GM15510 (cell line): ENCODE measurements at regions not wholly inside any gene's neighbourhood (a gene's known extent, or its start where the extent isn't known, plus 50 kb on each side); places are given as distances from the start of the nearest gene placed in this dataset.

ENCODE experiments used
- POLR2A ChIP-seq: IDR thresholded peaks from 3 replicates; pipeline ENCODE4 v1.6.1; 2011; ENCODE audit warnings: borderline replicate concordance; ENCODE audit not compliant: insufficient read length; ENCODE audit errors: extremely low read depth

DNA sequence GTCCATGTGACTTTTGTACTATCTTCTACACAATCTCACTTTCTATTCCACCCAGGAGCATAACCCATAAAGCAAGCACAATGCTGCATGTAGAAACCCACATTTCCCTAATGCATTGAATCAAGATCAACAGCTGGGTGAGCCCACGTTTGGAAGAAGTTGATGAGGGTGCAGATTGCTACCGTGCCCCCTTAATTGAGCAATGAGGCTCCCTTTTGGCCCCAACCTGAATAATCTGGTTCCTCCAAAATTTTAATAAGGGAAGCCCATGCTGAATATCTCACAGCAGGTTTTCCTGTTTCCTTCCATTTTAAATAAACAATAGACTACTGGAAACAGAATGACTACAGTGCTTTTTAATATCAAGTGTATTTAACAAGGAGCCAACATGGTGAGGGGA, 403.6 kb upstream of the SGCG start:
- no peak for TF ChIP-seq POLR2A

DNA sequence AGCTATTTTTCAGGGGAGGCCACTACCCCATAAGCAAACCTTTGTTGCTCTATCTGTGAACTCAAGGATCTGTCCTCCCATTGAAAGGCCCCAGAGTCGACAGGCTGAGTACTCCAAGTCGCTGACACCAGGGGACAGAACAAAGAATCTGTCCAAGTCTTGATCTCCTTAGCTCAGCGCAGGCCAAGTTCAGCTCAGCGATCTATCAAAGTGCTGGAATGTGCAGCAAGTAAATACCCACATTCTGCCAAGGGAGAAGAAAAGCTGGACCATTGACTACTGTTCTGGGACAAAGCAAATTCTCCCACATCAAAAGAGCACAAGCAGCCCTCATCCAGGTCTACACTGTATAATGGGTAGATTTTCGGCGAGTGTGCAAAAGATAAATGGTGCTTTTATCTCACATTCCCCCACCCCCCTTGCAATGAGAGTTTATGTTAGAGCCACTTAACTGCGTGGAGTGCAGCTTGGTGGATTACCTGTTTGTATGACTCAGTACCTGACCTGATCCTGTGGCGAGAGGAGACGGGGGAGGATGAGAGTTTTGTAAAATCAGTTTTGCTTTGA, 391.7 kb upstream of the SGCG start:
- TF ChIP-seq POLR2A, result no peak

DNA sequence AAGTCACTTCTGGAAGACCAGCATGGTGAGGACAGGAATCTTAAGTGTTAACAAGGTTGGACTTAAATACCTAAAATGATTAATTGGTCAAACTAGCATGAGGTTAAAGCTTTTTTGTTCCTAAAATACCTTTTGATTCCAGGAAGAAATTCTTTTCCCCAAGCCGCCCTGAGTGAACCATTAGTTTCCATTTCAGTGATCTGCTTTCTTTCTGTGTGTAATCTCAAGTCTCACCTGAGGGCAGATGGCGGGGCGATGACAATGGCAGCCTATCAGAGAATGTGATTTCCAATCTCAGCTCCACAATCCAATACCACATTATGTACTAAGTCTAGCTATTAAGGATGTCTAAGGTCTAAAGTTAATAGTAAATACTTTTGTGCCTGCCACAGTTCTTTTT, 390.9 kb upstream of the SGCG start:
- no peak for TF ChIP-seq POLR2A

DNA sequence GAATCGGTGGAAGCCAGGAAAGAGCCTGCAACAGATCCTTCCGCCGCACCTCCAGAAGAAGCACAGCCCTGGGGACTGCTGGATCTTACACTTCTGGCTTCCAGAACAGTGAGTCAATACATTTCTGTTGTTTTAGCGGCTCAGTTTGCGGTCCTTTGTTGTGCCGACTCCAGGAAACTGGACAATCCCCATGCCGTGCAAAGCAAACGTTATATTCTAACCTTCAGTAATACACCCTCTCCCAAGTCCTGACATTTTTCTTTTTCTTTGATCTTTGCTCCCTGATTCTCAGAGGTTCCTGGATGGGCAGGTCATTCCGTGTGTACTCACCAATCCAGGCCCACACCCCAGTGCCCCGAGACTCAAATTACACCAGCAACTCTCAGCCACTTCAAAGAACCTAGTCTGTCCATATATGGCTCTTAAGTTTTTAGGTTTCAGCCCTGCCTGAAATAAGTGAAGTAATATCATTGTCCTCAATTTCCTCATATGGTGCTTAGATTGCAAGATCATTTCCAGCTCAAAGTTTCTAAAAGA, 387.1 kb upstream of the SGCG start:
- no peak for TF ChIP-seq POLR2A

DNA sequence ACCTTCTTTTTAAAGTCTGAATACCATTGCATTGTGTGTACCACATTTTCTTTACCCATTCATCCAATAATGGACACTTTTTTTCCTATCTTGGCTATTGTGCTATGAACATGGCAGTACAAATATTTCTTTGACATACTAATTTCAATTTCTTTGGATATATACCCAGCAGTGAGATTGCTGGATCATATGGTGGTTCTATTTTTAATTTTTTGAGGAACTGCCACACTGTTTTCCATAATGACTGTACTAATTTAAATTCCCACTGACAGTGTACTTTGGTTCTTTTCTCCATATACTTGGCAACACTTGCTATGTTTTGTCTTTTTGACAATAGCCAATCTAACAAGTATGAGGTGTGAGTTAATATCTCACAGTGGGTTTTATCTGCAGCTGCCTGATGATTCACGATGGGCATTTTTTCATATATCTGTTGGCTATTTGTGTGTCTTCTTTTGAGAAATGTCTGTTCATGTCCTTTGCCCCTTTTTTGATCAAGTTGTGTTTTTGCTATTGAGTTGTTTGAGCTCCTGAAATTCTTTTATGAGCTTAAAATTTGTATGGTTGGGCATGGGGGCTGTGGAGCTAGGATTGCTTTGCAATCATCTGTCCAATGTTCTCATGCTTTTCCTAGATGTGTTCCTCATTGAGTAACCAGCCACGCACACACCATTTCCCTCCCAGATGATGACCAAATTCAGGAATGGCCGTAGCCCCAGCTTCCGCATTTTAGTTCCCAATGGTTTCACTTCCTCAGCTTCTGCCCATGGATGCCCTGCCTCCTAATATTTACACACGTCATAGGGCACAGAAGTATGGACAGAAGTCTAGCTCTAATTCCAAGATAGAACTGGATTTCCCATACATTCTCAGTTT, 380.0 kb upstream of the SGCG start:
- no peak for TF ChIP-seq POLR2A

DNA sequence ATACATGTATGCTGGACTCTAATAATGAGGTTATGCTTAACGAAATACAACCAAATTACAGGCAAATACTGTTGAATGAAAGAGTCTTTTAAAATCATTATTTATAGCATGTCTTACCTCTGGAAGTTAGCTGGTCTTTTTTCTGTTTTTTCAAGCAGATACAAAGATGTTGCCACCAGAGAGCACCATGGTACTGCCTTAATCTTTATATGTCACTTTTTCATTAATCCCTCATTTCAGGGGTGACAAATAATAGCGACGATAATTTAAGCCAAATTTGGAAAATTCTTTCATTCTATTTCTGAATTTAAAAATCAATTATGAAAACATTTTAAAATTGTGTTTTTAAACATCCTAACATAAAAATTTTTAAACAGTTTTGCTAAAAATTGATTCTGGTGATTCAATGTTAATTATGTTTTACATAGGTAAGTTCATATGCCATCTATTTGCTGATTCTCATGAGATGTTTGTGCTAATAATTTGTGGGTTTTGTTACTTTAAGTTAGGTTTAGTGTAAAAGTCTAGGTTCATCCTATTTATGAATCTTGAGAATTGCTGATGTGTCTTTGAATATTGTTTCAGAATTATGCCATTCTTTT, 379.3 kb upstream of the SGCG start:
- no peak for TF ChIP-seq POLR2A

DNA sequence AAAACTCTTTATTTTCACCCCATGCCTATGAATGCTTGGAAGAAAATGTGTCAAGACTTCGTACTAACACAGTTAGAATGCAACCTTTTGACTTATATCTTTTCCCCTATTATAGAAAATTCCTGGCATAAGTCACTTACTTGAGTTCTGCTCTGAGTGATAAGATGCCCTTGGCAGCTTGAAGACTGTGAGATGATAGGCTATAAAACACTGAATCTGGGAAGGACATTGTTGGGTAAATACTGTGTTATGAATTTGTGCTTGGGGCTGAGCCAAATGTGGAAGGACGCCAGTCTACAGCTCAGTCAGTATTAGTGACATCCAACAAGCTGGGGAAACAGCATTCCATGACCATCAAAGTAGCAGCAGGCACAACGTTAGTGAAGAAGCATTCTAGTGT, 368.0 kb upstream of the SGCG start:
- TF ChIP-seq POLR2A, result no peak

DNA sequence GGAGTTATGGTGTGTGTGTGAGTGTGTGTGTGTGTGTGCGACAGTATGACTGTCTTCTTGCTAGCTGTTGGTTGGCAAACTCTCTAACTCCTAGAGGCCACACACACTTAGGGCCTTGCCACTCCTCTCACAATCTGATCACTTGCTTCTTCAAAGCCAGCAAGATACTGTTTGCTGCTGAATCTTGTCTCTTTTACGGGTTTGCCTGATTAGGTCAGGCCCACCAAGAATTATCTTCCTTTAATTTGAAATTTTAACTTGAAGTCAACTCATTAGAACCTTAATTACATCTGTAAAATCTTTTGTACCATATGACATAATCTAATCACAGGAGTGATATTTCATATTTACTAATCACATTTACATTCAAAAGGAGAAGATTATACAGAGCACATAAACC, 359.2 kb upstream of the SGCG start:
- TF ChIP-seq POLR2A, result no peak

DNA sequence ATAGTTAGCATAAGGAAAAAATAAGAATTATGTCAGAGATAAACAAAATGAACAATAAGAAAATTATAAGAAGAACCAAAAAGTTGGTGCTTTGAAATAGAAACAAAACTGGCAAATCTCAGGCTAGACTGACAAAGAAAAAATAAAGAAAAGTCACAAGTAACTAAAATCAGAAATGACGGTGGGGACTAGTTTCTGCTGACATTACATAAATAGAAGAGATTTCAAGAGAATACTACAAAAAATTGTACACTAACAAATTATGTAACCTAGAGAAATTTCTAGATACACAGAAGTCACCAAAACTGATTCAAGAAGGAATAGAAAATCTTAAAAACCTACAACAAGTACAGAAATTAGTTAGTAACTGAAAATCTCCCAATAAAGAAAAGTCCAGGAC, 355.6 kb upstream of the SGCG start:
- no peak for TF ChIP-seq POLR2A

DNA sequence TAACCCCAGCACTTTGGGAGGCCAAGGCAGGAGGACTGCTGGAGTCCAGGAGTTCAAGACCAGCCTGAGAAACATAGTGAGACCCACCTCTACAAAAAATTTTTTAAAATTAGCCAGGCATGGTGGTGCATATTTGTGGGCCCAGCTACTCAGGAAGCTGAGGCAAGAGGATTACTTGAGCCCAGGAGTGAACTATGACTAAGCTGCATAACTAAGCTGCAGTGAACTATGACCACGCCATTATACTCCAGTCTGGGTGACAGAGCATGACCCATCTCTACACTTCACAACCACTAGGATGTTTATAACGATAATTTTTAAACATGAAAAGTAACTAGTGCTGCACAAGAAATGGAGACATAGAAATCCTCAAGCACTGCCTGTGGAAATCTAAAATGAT, 352.7 kb upstream of the SGCG start:
- TF ChIP-seq POLR2A, result no peak

DNA sequence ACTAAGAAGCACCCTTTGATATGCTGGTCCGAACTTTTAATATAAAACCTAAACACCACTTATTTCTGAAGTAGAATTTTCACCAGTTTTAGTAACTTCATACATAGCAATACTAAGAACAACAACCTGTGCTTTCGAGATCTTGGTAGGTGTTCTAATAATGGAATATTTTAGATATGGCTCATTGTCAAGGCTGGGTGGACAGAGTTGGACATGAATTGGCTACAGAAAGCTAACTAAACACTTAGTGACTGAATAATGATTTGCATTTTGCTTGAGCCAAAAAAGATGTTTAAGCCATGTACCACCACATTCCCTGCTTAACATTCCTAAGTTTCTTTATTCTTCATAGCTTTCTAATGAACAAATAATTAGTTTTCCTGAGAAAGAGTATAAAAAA, 344.3 kb upstream of the SGCG start:
- TF ChIP-seq POLR2A, result no peak

DNA sequence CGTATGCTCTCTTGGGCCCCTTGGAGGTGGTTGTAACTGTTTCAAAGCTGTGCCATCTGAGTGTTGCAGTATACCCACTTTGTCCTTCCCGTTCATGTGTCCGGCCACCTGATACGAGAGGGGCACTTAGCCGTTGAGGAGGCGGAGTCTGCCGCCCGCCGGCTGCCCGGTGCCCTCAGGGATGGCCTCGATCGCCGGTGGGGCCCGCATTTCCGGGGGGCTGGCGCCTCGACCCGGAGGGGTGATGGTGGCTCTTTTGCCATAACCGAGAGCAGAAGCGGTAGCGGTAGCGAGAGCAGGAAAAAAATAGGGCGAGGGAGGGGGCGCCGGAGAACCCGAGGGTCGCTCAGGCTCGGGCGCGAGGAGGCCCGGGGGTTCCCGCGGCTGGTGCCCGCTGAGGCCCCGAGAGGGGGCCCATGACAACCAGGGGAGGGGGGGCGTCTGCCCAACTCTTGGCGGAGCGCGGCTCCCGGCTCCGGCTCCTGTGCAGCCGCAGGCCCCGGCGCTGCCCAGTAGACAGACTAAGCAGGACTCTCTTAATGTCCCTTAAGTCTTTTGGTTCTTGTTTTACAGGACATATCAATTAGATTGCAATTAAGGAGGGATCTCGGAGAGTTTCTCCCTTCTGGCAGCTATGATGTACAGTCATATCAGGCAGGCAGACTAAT, 342.7 kb upstream of the SGCG start:
- TF ChIP-seq POLR2A, result no peak

DNA sequence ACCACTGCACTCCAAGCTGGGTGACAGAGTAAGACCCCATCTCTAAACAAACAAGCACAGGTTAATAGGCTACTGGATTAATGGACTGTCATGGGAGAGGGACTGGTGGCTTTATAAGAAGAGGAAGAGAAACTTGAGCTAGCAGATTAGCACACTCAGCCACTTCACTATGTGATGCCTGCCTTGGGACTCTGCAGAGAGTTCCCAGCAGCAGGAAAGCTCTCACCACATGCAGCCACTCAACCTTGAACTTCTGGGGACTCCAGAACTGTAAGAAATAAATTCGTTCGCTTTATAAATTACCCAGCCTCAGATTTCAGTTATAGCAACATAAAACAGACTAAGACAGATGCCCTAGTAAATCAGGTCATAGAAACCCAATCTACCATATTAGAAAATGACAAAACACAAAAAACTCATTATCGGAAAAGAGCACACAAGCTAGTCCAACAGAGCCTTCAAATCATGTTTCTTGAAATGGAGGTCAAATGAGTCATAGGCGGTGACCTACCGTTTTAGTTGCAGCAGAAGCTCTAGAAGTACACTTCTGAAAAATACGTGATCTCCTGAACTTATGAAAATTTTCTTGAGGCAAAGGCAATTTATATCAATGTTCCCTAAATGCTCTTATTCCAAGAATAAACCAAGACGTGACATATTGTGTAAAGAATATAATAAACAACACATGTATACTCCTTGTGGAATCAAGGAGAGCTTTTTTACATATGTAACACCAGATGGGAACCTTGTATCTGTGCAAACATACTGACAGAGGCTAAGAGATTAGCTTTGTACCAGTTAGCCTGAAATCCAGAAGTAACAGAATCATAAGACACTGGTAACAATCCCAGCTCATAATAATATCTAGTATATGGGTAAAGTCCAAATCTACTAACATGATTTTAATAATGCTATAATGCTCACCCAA, 340.9 kb upstream of the SGCG start:
- TF ChIP-seq POLR2A, result no peak

DNA sequence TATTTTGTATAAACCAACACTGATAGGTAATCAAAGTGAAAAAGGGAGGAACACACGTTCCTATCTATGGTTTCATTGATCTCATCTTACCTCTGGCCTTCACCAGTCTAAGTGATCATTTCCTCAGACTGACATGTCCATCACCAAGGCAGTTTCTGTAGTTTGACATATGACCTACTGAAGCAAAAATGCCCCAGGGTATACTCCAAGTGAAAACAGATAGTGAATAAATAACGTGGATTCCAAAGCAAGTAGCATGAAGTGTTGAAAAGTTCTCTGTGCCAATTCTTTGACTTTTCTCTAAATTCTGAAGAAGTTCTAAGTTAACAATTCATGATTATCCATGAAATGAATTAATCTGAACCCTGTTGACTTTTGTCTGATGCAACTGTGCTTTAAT, 334.2 kb upstream of the SGCG start:
- TF ChIP-seq POLR2A, result no peak
